H1 (cell line): ENCODE measurements at regions not wholly inside any gene's neighbourhood (a gene's known extent, or its start where the extent isn't known, plus 50 kb on each side); places are given as distances from the start of the nearest gene placed in this dataset.

ENCODE experiments used
- ATF2 ChIP-seq: IDR thresholded peaks from 2 replicates; pipeline ENCODE4 v1.6.1; 2012; ENCODE audit warnings: low read length, inconsistent platforms
- BACH1 ChIP-seq: IDR thresholded peaks from 2 replicates; pipeline ENCODE4 v1.6.1; 2012; ENCODE audit warnings: low read length, improper control_type of control experiment
- BCL11A ChIP-seq, 2 experiments: IDR thresholded peaks; one replicate each; pipeline ENCODE4 v1.6.1; 2011; ENCODE audit warnings: low read depth in 2 of 2, low read length in 2 of 2, mild to moderate bottlenecking in 2 of 2
- CBX5 ChIP-seq: fragments of 300-800, 300-1000 bp; sonication (generic); IDR thresholded peaks from 2 replicates; pipeline ENCODE4 v1.7.1; 2016; ENCODE audit warnings: antibody characterized with exemption, low read length, low read depth
- CHD1 ChIP-seq: IDR thresholded peaks from 2 replicates; pipeline ENCODE4 v1.6.1; 2012; ENCODE audit warnings: low read depth, low read length, improper control_type of control experiment
- CHD7 ChIP-seq: fragments of 300-600 bp; sonication (generic); IDR thresholded peaks from 2 replicates; pipeline ENCODE4 v1.7.1; 2012; ENCODE audit warnings: low read length, moderate library complexity, mild to moderate bottlenecking, inconsistent platforms; ENCODE audit not compliant: insufficient replicate concordance
- HDAC2 ChIP-seq, 2 experiments: fragments of 300-600 bp in 1 of 2; sonication (generic) in 1 of 2; IDR thresholded peaks; 2 replicates each; pipeline ENCODE4 v1.6.1; 2011 to 2012; ENCODE audit warnings: low read depth in 2 of 2, low read length in 2 of 2, mild to moderate bottlenecking in 2 of 2, moderate library complexity in 2 of 2, borderline replicate concordance in 1 of 2, inconsistent platforms in 1 of 2
- HDAC6 ChIP-seq: IDR thresholded peaks from one replicate; pipeline ENCODE4 v1.7.1; 2012; ENCODE audit warnings: low read depth, mild to moderate bottlenecking, inconsistent platforms, low read length, moderate library complexity
- POLR2A ChIP-seq, 2 experiments: IDR thresholded peaks; 1 replicate in 1 of 2; 2 replicates in 1 of 2; pipeline ENCODE4 v1.6.1; 2011; ENCODE audit warnings: low read depth in 2 of 2, low read length in 2 of 2, mild to moderate bottlenecking in 2 of 2; ENCODE audit errors: control extremely low read depth in 1 of 2
- SIRT6 ChIP-seq: IDR thresholded peaks from one replicate; pipeline ENCODE4 v1.7.1; 2012; ENCODE audit warnings: low read length, inconsistent platforms
- SRF ChIP-seq: IDR thresholded peaks from 2 replicates; pipeline ENCODE4 v1.6.1; 2011; ENCODE audit warnings: mild to moderate bottlenecking, low read depth, low read length, moderate library complexity
- YY1 ChIP-seq: IDR thresholded peaks from 2 replicates; pipeline ENCODE4 v1.6.1; 2011; ENCODE audit warnings: low read depth, mild to moderate bottlenecking, low read length

- TF ChIP-seq CHD7 = no peak
- TF ChIP-seq BACH1 = no peak
- no peak for TF ChIP-seq BCL11A (IDR thresholded peaks at IDR 0.05; ENCODE audit: low read depth in 2 of 2, low read length in 2 of 2)
- no peak for TF ChIP-seq SRF
- no peak for TF ChIP-seq CBX5
- TF ChIP-seq ATF2 = no peak
- no peak for TF ChIP-seq HDAC2 (IDR thresholded peaks at IDR 0.05; ENCODE audit: borderline replicate concordance in 1 of 2, low read depth in 2 of 2, low read length in 2 of 2)
- TF ChIP-seq YY1 = no peak
- no peak for TF ChIP-seq CHD1
- TF ChIP-seq HDAC6 = no peak
- TF ChIP-seq POLR2A (IDR thresholded peaks at IDR 0.05; ENCODE audit: control extremely low read depth in 1 of 2, low read depth in 2 of 2, low read length in 2 of 2) = no peak
- TF ChIP-seq SIRT6 = no peak
These were observed 999.5 kb upstream of the PABPC4L start (continued) for GRCh38 chr4:135201081-135201480.
